Karpas-422 (cell line): ENCODE measurements at regions not wholly inside any gene's neighbourhood (a gene's known extent, or its start where the extent isn't known, plus 50 kb on each side); places are given as distances from the start of the nearest gene placed in this dataset.

Source experiments
- DNase-seq: peaks from one replicate; pipeline ENCODE4 v3.0.0-alpha.2; 2015
- H2AFZ ChIP-seq: fragments of 200-600 bp; sonication (generic); 2 replicates; pipeline ENCODE4 v1.6.1; 2014; ENCODE audit warnings: antibody characterized with exemption, low read length, mixed read lengths
- H3K27ac ChIP-seq: fragments of 200-600 bp; sonication (generic); 2 replicates; pipeline ENCODE4 v1.5.1; 2014; ENCODE audit warnings: mild to moderate bottlenecking, low read length, moderate library complexity
- H3K27me3 ChIP-seq: fragments of 200-600 bp; sonication (generic); 2 replicates; pipeline ENCODE4 v1.6.1; 2014; ENCODE audit warnings: low read length, mixed read lengths
- H3K36me3 ChIP-seq: fragments of 200-600 bp; sonication (generic); 2 replicates; pipeline ENCODE4 v1.6.1; 2014; ENCODE audit warnings: low read length, mixed read lengths; ENCODE audit not compliant: insufficient read depth
- H3K4me1 ChIP-seq: fragments of 200-600 bp; sonication (generic); 2 replicates; pipeline ENCODE4 v1.6.1; 2014; ENCODE audit warnings: mild to moderate bottlenecking, low read length, mixed read lengths
- H3K4me2 ChIP-seq: fragments of 200-600 bp; sonication (generic); 2 replicates; pipeline ENCODE4 v1.6.1; 2014; ENCODE audit warnings: low read length, low read depth, mild to moderate bottlenecking; ENCODE audit not compliant: poor library complexity, severe bottlenecking
- H3K4me3 ChIP-seq: fragments of 200-600 bp; sonication (generic); 2 replicates; pipeline ENCODE4 v1.5.1; 2014; ENCODE audit warnings: mild to moderate bottlenecking, antibody characterized with exemption, low read length, mixed read lengths
- H3K79me2 ChIP-seq: fragments of 200-600 bp; sonication (generic); 2 replicates; pipeline ENCODE4 v1.6.1; 2014; ENCODE audit warnings: mild to moderate bottlenecking, low read length, mixed read lengths
- H3K9ac ChIP-seq: fragments of 200-600 bp; sonication (generic); 2 replicates; pipeline ENCODE4 v1.6.0; 2014; ENCODE audit warnings: low read length
- H3K9me2 ChIP-seq: fragments of 200-600 bp; sonication (generic), shearing (Covaris generic); replicated peaks from 2 replicates; pipeline ENCODE4 v1.6.0; 2014; ENCODE audit warnings: mild to moderate bottlenecking, low read length, moderate library complexity; ENCODE audit not compliant: insufficient read depth
- H3K9me3 ChIP-seq: fragments of 300-700, 200-600 bp; sonication (generic); 2 replicates; pipeline ENCODE4 v1.6.1; 2014; ENCODE audit warnings: low read length, mixed read lengths
- H4K20me1 ChIP-seq: fragments of 200-600 bp; sonication (generic); 2 replicates; pipeline ENCODE4 v1.6.1; 2014; ENCODE audit warnings: mild to moderate bottlenecking, antibody characterized with exemption, low read length, low read depth; ENCODE audit not compliant: insufficient read depth

DNA sequence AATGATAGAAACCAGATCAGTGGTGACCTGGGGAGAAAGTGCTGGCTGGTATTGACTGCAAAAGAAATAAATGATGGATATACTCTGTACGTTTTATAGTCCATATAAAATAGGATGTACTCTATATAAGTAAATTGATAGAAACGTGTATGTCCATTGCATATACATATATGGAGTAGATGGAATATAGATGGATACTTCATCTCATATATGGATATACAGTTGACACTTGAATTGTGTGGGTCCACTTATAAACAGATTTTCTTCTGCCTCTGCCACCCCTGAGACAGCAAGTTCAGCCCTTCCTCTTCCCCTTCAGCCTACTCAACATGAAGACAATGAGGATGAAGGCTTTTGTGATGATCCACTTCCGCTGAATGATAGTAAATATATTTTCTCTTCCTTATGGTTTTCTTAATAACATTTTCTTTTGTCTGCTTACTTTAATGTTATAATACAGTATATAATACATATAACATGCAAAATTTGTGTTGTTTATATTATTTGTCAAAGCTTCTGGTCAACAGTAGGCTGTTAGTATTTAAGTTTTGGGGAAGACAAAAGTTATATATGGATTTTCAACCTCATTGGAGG, 76.1 kb upstream of the MYCN start:
- Histone ChIP-seq H4K20me1 (no peaks in the 10 kb centered on the region), H3K27ac (no peak overlapping the region), H3K9me3 (no peaks in the 10 kb centered on the region), H3K9ac (no peak overlapping the region), H3K4me3 (no peak overlapping the region), H2AFZ (no peak overlapping the region), H3K4me2 (no peak overlapping the region), H3K27me3 (no peaks in the 10 kb centered on the region), H3K4me1 (no peaks in the 10 kb centered on the region), H3K9me2 (no peaks in the 10 kb centered on the region), H3K79me2 (no peaks in the 10 kb centered on the region), H3K36me3 (no peaks in the 10 kb centered on the region)
- DNase-seq = no peak

DNA sequence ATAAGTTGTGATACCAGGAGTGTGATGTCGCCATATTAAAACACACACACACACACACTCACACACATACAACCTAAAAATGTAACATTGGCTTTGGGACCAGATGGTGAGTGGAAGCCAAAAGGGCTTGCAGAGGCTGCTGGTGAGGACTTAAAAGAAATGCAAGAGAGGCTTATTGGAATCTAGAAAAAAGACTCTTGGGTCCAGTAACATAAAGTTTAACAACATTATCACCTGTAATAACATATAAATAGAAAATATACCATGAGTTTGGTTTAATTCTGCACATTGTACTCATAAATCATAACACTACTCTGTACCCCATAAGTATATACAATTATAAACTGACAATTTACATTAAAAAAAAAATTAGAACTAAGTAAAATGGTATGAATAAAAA, 74.4 kb upstream of the MYCN start:
- no peak for DNase-seq
- no peaks in the 10 kb centered on the region for H3K9me2 ChIP-seq
- no peaks in the 10 kb centered on the region for H3K4me1 ChIP-seq
- H3K27me3 ChIP-seq = no peaks in the 10 kb centered on the region
- no peak overlapping the region for H3K9ac ChIP-seq
- H3K79me2 ChIP-seq = no peaks in the 10 kb centered on the region
- H4K20me1 ChIP-seq = no peaks in the 10 kb centered on the region
- no peaks in the 10 kb centered on the region for H3K9me3 ChIP-seq
- no peak overlapping the region for H3K4me2 ChIP-seq
- H3K27ac ChIP-seq = no peak overlapping the region
- H3K4me3 ChIP-seq = no peak overlapping the region
- no peak overlapping the region for H2AFZ ChIP-seq
- no peaks in the 10 kb centered on the region for H3K36me3 ChIP-seq

- H3K27ac ChIP-seq = no peak overlapping the region
- no peaks in the 10 kb centered on the region for H3K36me3 ChIP-seq
- no peaks in the 10 kb centered on the region for H3K9me3 ChIP-seq
- no peaks in the 10 kb centered on the region for H3K79me2 ChIP-seq
- no peak overlapping the region for H3K4me2 ChIP-seq
- DNase-seq = no peak
- H2AFZ ChIP-seq = no peak overlapping the region
- no peaks in the 10 kb centered on the region for H3K27me3 ChIP-seq
- no peak overlapping the region for H3K4me3 ChIP-seq
- no peaks in the 10 kb centered on the region for H3K9me2 ChIP-seq
- H3K9ac ChIP-seq = no peak overlapping the region
- H4K20me1 ChIP-seq = no peaks in the 10 kb centered on the region
- no peaks in the 10 kb centered on the region for H3K4me1 ChIP-seq
These were observed 73.7 kb upstream of the MYCN start for GRCh38 chr2:15866563-15867193.

DNA sequence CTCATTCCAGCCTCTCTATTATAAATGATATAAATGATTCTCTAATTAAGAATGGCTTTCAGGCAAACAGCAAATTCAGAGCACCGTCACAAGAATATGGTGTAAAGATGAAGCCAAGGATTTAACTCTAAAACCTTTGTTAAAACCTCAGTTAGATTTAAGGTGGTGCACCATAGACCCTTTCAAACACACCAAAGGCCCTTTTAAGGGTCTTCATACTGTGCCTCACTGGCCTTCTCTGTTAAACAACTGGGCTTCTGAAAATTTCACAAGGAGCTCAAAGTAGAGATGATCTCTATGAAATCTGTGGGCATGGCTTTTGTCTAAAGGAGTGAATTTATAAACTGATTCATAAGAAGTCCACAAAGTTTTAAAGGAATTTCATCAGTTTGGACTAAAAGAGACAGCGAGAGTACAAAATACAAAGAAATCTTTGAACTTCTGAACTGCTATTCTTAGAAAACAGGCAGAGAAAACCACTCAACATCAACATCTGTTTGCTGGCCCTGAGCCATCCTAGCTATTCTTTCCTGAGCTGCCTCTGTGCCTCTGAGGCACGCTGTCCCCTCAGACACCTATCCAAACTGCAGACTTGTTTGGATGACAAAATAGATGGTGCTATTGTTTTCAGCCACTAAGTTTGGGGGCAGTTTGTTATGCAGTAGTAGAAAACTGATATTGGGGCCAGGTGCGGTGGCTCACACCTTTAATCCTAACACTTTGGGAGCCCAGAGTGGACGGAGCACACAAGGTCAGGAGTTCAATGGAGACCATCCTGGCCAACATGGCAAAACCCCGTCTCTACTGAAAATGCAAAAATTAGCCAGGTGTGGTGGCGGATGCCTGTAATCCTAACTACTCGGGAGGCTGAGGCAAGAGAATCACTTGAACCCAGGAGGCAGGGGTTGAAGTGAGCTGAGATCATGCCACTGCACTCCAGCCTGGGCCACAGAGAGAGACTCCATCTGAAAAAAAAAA, 72.9 kb upstream of the MYCN start:
- DNase-seq = no peak
- H3K4me2 ChIP-seq = no peak overlapping the region

DNA sequence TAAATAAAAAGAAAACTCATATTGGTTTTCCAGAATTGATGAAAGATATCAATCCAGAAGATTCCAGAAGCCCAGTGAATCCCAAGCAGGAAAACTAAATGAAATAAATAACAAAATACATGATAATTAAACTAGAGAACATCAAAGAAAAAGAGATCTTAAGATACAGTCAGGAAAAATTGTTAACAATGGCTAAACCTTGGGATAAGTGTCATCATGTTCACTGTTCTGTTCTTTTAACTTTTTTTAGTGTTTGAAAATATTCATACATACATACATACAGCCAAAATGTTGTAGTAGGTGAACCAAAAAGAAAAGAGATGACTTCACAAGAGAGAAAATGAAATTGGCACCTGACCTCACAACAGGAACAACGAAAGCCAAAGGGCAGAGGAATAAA, 72.2 kb upstream of the MYCN start:
- Histone ChIP-seq H3K9ac (no peak overlapping the region), H3K36me3 (no peaks in the 10 kb centered on the region), H2AFZ (no peak overlapping the region), H3K9me2 (no peaks in the 10 kb centered on the region), H3K27ac (no peak overlapping the region), H3K4me2 (no peak overlapping the region), H3K4me1 (no peaks in the 10 kb centered on the region), H3K27me3 (no peaks in the 10 kb centered on the region), H4K20me1 (no peaks in the 10 kb centered on the region), H3K4me3 (no peak overlapping the region), H3K79me2 (no peaks in the 10 kb centered on the region), H3K9me3 (no peaks in the 10 kb centered on the region)
- DNase-seq = no peak

More for the DNA sequence above, 72.9 kb upstream of the MYCN start:
- H3K27ac ChIP-seq = no peak overlapping the region
- H3K79me2 ChIP-seq = no peaks in the 10 kb centered on the region
- H3K4me3 ChIP-seq = no peak overlapping the region
- H3K4me1 ChIP-seq = no peaks in the 10 kb centered on the region
- no peaks in the 10 kb centered on the region for H3K9me2 ChIP-seq
- no peak overlapping the region for H2AFZ ChIP-seq
- no peaks in the 10 kb centered on the region for H3K9me3 ChIP-seq
- no peaks in the 10 kb centered on the region for H3K36me3 ChIP-seq
- H3K27me3 ChIP-seq = no peaks in the 10 kb centered on the region
- no peaks in the 10 kb centered on the region for H4K20me1 ChIP-seq
- no peak overlapping the region for H3K9ac ChIP-seq

GRCh38 chr2:15868704-15869103, 71.6 kb upstream of the MYCN start:
- no peaks in the 10 kb centered on the region for H3K9me3 ChIP-seq
- H2AFZ ChIP-seq = no peak overlapping the region
- no peaks in the 10 kb centered on the region for H3K9me2 ChIP-seq
- no peak overlapping the region for H3K27ac ChIP-seq
- H3K36me3 ChIP-seq = no peaks in the 10 kb centered on the region
- H3K9ac ChIP-seq = no peak overlapping the region
- H3K4me1 ChIP-seq = no peaks in the 10 kb centered on the region
- H3K27me3 ChIP-seq = no peaks in the 10 kb centered on the region
- no peak overlapping the region for H3K4me2 ChIP-seq
- DNase-seq = no peak
- no peak overlapping the region for H3K4me3 ChIP-seq
- no peaks in the 10 kb centered on the region for H4K20me1 ChIP-seq
- H3K79me2 ChIP-seq = no peaks in the 10 kb centered on the region

DNA sequence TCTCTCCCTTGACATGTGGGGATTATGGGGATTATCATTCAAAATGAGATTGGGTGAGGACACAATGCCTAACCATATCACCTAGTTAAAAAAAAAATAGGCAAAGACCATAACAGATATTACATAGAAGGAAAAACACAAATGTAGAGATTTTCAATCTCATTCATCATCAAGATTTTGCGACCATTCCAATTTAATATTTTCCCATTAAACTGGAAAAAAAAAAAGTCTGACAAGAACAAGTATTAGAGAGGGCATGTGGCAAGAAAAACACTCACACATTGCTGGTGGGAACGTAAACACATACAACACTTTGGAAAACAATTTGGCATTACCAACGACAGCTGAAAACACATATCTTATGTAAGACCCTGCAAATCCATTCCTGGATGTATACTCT, 71.0 kb upstream of the MYCN start:
- H3K9ac ChIP-seq = no peak overlapping the region
- no peaks in the 10 kb centered on the region for H4K20me1 ChIP-seq
- no peaks in the 10 kb centered on the region for H3K36me3 ChIP-seq
- no peak overlapping the region for H3K4me2 ChIP-seq
- no peak overlapping the region for H3K4me3 ChIP-seq
- H3K9me2 ChIP-seq = no peaks in the 10 kb centered on the region
- no peaks in the 10 kb centered on the region for H3K9me3 ChIP-seq
- no peak for DNase-seq
- H3K79me2 ChIP-seq = no peaks in the 10 kb centered on the region
- no peak overlapping the region for H2AFZ ChIP-seq
- H3K27me3 ChIP-seq = no peaks in the 10 kb centered on the region
- H3K27ac ChIP-seq = no peak overlapping the region
- H3K4me1 ChIP-seq = no peaks in the 10 kb centered on the region

- H3K4me2 ChIP-seq = no peak overlapping the region
- H3K4me3 ChIP-seq = no peak overlapping the region
- H3K9me2 ChIP-seq = no peaks in the 10 kb centered on the region
These were observed 70.5 kb upstream of the MYCN start for GRCh38 chr2:15869871-15870270.

More at GRCh38 chr2:15869871-15870270, 70.5 kb upstream of the MYCN start:
- H3K27ac ChIP-seq = no peak overlapping the region
- no peaks in the 10 kb centered on the region for H3K36me3 ChIP-seq
- H3K9me3 ChIP-seq = no peaks in the 10 kb centered on the region
- no peak overlapping the region for H3K9ac ChIP-seq
- no peaks in the 10 kb centered on the region for H3K79me2 ChIP-seq
- no peak overlapping the region for H2AFZ ChIP-seq
- no peaks in the 10 kb centered on the region for H3K27me3 ChIP-seq
- no peak for DNase-seq
- H4K20me1 ChIP-seq = no peaks in the 10 kb centered on the region
- no peaks in the 10 kb centered on the region for H3K4me1 ChIP-seq
